Transverse colon (tissue), 3 donors: ENCODE measurements at regions not wholly inside any gene's neighbourhood (a gene's known extent, or its start where the extent isn't known, plus 50 kb on each side); places are given as distances from the start of the nearest gene placed in this dataset.

Experiments used
- CTCF ChIP-seq, 5 experiments: fragments of 200-600 bp in 3 of 5; fragments of 450-650 bp in 2 of 5; sonication (generic) in 3 of 5; IDR thresholded peaks; 1 replicate in 2 of 5; 2 replicates in 3 of 5; pipeline ENCODE4 v1.5.1; 2016 to 2017; ENCODE audit warnings: antibody characterized with exemption in 5 of 5, inconsistent platforms in 3 of 5, mild to moderate bottlenecking in 2 of 5, moderate library complexity in 1 of 5
- POLR2A ChIP-seq: fragments of 450-650 bp; IDR thresholded peaks from one replicate; pipeline ENCODE4 v1.6.1; 2016; ENCODE audit warnings: antibody characterized with exemption, mild to moderate bottlenecking, moderate library complexity

GRCh38 chr4:43758836-43759235 is 689.8 kb downstream of the KCTD8 start:
- no peak for TF ChIP-seq CTCF (IDR thresholded peaks at IDR 0.05)
- no peak for TF ChIP-seq POLR2A
